Esophagus squamous epithelium (tissue), 4 donors: ENCODE measurements at regions not wholly inside any gene's neighbourhood (a gene's known extent, or its start where the extent isn't known, plus 50 kb on each side); places are given as distances from the start of the nearest gene placed in this dataset.

Experiments used
- POLR2A ChIP-seq, 4 donors: fragments of 450-650 bp; IDR thresholded peaks; one replicate each; pipeline ENCODE4 v1.6.1; 2017; ENCODE audit warnings: antibody characterized with exemption in 4 of 4, mild to moderate bottlenecking in 4 of 4, moderate library complexity in 3 of 4
- TF ChIP-seq, protein P1 (sequence below), 6 experiments: fragments of 450-650 bp in 4 of 6; fragments of 200-600 bp in 2 of 6; sonication (generic) in 2 of 6; IDR thresholded peaks; one replicate each; pipeline ENCODE4 v1.5.1; 2016 to 2019; ENCODE audit warnings: antibody characterized with exemption in 6 of 6, mild to moderate bottlenecking in 4 of 6, moderate library complexity in 4 of 6

DNA sequence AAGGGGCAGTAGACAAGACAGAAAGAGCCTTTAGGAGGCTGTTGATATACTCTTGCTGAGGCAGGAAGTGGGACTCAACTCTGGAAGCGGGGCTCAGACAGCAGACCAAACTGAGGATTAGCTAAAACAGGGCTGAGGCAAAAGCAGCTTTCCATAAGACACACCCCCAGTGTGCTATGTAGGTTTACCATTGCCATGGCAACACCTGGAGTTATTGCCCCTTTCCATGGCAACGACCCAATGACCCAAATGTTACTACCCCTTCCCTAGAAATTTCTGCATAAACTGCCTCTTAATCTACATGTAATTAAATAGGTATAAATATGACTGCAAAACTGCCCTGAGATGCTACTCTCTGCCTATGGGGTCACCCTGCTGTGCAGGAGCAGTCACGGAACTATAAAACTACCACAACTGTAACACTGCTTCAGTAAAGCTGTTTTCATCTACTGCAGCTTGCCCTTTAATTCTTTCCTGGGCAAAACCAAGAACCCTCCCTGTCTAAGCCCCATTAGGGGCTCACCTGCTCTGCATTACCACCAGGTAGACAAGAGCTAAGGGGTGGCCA lies 348.4 kb upstream of the PODXL start:
- TF ChIP-seq, protein P1, sequence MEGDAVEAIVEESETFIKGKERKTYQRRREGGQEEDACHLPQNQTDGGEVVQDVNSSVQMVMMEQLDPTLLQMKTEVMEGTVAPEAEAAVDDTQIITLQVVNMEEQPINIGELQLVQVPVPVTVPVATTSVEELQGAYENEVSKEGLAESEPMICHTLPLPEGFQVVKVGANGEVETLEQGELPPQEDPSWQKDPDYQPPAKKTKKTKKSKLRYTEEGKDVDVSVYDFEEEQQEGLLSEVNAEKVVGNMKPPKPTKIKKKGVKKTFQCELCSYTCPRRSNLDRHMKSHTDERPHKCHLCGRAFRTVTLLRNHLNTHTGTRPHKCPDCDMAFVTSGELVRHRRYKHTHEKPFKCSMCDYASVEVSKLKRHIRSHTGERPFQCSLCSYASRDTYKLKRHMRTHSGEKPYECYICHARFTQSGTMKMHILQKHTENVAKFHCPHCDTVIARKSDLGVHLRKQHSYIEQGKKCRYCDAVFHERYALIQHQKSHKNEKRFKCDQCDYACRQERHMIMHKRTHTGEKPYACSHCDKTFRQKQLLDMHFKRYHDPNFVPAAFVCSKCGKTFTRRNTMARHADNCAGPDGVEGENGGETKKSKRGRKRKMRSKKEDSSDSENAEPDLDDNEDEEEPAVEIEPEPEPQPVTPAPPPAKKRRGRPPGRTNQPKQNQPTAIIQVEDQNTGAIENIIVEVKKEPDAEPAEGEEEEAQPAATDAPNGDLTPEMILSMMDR (IDR thresholded peaks at IDR 0.05) = no peak
- no peak for TF ChIP-seq POLR2A (IDR thresholded peaks at IDR 0.05)
